Medulla oblongata (tissue), 1 donor: ENCODE measurements at regions not wholly inside any gene's neighbourhood (a gene's known extent, or its start where the extent isn't known, plus 50 kb on each side); places are given as distances from the start of the nearest gene placed in this dataset.

Experiments
- DNase-seq: peaks from one replicate; pipeline ENCODE4 v3.0.0-alpha.2; 2015; ENCODE audit errors: extremely low spot score

- DNase-seq, result peak; percentile 35
Observed at GRCh38 chr15:66901336-66902100, 163.9 kb upstream of the SMAD3 start.

- DNase-seq, result no peak
Observed at GRCh38 chr15:66905185-66905584, 160.2 kb upstream of the SMAD3 start.

GRCh38 chr15:66905954-66906353, 159.4 kb upstream of the SMAD3 start:
- DNase-seq, result no peak

- no peak for DNase-seq
Observed at GRCh38 chr15:66906668-66907614, 158.5 kb upstream of the SMAD3 start.

- DNase-seq, result peak; percentile 82
Observed at GRCh38 chr15:66907826-66908743, 157.3 kb upstream of the SMAD3 start.

GRCh38 chr15:66908744-66909095, 156.7 kb upstream of the SMAD3 start:
- DNase-seq, result no peak

- DNase-seq, result no peak
Observed at GRCh38 chr15:66909381-66909890, 156.0 kb upstream of the SMAD3 start.

GRCh38 chr15:66911131-66911700, 154.2 kb upstream of the SMAD3 start:
- no peak for DNase-seq

- DNase-seq, result peak; percentile 68
Observed at GRCh38 chr15:66912001-66912400, 153.4 kb upstream of the SMAD3 start.

GRCh38 chr15:66912441-66912840, 153.0 kb upstream of the SMAD3 start:
- DNase-seq, result peak; percentile 9

GRCh38 chr15:66917904-66918448, 147.4 kb upstream of the SMAD3 start:
- no peak for DNase-seq

- DNase-seq, result no peak
Observed at GRCh38 chr15:66919421-66919820, 146.0 kb upstream of the SMAD3 start.

- peak; percentile 71 for DNase-seq
Observed at GRCh38 chr15:66921319-66921915, 144.0 kb upstream of the SMAD3 start.

- DNase-seq, result no peak
Observed at GRCh38 chr15:66922608-66923007, 142.8 kb upstream of the SMAD3 start.

- DNase-seq, result no peak
Observed at GRCh38 chr15:66923438-66923881, 141.9 kb upstream of the SMAD3 start.

- DNase-seq, result no peak
Observed at GRCh38 chr15:66924889-66925288, 140.5 kb upstream of the SMAD3 start.

GRCh38 chr15:66925721-66926120, 139.7 kb upstream of the SMAD3 start:
- DNase-seq, result no peak

GRCh38 chr15:66927201-66928077, 138.0 kb upstream of the SMAD3 start:
- DNase-seq, result no peak

GRCh38 chr15:66928101-66928500, 137.3 kb upstream of the SMAD3 start:
- DNase-seq, result no peak
